Left lobe of liver (tissue), 2 donors: ENCODE measurements at regions not wholly inside any gene's neighbourhood (a gene's known extent, or its start where the extent isn't known, plus 50 kb on each side); places are given as distances from the start of the nearest gene placed in this dataset.

Experiments used
- ATAC-seq: fragments of 200-7000 bp; cut with Tn5 transposase; one replicate; pipeline ENCODE4 v1.9.1; 2020; ENCODE audit warnings: mild to moderate bottlenecking, moderate library complexity
- DNase-seq: peaks from one replicate; pipeline ENCODE4 v3.0.0-alpha.2; 2020; ENCODE audit warnings: low spot score
- donor health status: DM: no; HTN: no; CAD: no; lungs with moderate emphysema.
- donor health status: DM: no; HTN: yes; CAD: no.

GRCh38 chr10:31140716-31141115, 109.1 kb upstream of the ZNF438 start:
- ATAC-seq (no peak), DNase-seq (no peak)

DNA sequence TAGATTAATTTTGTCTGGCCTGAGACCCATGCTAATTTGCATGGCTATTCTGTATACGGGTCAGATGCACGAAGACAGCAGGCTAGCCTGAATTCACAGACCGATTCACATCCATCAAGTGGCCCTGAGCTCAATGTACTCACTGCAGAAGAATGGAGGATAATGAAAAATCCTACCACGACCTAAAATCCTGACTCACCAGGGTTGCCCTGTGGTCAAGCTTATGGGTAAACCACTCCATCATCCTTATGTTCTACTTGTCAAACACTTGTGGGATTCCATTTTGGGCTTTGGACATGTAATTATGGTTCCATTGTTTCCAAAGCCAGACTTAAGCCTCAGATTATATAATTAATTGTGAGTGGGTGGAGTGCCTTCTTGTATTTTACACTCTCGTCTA, 110.4 kb upstream of the ZNF438 start:
- DNase-seq (no peak), ATAC-seq (no peak)

- no peak for ATAC-seq
- no peak for DNase-seq
Observed at GRCh38 chr10:31143331-31143935, 111.8 kb upstream of the ZNF438 start.

DNA sequence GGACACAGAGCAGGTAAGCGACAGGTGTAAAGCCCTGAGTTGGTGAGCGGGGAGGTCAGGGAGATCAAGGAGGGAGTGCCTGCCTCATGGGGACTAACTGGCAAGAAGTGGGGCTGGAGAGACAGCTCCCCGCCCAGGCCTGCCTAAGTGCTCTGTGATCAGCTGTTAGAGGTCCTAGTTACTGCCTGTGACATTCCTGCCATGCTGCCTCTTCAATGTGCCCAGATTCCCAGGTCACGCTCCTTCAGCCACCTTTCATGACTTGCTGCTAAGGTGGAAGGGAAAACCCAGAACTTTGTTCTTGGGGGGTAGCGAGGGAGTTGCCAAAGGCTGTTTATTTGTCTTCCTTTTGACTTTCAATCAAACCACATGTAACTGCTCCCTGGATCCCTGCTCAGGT, 114.3 kb upstream of the ZNF438 start:
- ATAC-seq (no peak), DNase-seq (no peak)

- ATAC-seq (peak; percentile 47), DNase-seq (no peak)
Observed at GRCh38 chr10:31146491-31147209, 115.0 kb upstream of the ZNF438 start.

DNA sequence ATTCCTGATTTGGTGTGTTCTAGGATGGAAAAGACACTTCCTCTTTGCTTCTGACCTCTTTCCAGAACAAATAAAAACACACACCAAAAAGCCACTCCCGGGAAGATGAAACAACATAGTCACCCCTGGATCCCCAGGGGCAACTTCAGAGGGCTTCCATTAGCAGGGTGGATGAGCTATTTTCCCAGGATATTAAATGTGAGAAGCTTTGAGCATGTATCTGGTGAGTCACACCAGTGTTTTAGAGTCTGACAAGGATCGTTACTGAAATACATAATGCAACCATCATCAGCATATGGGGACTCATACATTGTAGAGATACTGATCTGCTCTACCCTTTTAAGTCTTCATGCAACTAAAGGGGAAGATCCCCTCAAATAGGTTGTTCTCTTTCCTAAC, 115.5 kb upstream of the ZNF438 start:
- ATAC-seq (no peak), DNase-seq (no peak)

DNA sequence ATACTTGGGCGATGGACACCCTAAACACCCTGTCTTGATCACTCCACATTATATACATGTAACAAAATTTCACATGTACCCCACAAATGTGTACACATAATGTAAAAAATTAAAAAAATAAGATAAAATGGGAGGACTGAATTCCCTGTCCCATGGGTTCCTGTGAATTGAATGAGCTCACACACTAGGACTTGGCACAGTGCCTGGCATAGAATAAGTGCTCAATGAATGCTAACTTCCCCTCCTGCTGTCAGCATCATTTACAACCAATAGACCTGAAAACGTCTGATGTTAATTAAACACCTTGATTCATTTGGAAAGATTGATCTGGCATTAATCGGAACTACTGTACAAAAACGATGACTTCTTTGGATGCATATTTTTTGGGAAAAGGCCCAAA, 117.3 kb upstream of the ZNF438 start:
- ATAC-seq (no peak), DNase-seq (no peak)

DNA sequence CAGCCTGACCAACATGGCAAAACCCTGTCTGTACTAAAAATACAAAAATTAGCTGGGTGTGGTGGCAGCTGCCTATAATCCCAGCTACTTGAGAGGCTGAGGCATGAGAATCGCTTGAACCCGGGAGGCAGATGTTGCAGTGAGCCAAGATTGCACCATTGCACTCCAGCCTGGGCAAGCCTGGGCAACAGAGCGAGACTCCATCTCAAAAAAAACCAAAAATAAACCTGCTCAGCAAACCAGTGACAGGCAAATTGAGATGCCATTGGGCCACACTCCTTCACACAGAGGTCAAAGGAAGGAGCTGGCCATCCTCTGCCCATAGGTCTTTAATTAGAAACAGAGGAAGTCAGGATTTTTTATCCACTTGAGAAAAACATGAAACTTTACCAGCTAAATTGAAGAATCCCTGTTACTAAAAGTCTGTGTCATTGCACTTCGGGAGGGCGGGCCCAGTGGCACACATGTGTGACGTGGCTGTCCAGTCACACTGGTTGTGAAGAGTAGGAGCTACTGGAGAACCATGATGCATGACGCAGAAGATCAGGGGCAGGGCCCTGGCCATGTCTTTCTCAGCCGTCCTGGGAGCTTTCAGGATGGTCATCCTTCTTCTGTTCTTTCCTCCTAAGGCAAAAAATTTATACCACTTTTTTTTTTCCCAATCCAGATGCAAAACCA, 118.3 kb upstream of the ZNF438 start:
- ATAC-seq, result no peak
- no peak for DNase-seq

GRCh38 chr10:31151301-31151700, 119.6 kb upstream of the ZNF438 start:
- ATAC-seq (no peak), DNase-seq (no peak)

DNA sequence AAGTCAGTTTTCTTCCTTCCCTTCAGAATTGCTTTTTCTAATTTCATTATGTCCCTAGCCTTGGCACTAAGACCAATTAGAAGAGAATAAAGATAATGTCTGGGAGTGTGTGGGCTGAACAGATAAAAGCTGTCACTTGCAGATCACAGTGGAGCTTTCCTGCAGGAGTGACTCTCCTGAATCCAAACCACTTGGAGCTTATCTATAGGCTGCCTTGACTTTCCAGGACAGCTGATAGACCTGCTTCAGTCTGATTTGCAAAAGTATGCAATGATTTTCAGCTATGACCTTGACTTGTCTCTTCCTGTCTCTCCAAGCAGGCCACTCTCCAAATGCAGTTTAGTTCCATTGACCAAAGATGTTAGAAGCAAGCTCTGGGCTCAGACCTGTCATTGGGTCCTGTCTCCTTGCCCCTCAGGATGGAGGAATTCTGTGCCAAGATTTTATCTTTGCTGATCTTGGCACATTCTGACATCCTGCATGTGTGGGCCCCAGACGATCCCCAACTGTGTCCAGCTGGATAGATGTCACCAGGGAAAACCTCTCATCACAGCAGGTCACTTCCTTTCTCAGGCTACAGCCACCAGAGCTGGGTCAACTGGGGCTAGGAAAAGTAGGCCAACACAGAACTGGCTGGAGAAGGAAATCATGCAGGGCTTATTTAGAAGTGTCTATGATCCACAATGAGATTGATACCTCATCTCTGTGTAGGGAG, 120.9 kb upstream of the ZNF438 start:
- ATAC-seq (no peak), DNase-seq (no peak)

GRCh38 chr10:31153161-31153560, 121.5 kb upstream of the ZNF438 start:
- no peak for DNase-seq
- ATAC-seq, result no peak

- DNase-seq (no peak), ATAC-seq (no peak)
Observed at GRCh38 chr10:31153692-31154091, 122.0 kb upstream of the ZNF438 start.

- no peak for ATAC-seq
- DNase-seq, result no peak
Observed at GRCh38 chr10:31154996-31155395, 123.3 kb upstream of the ZNF438 start.

GRCh38 chr10:31157123-31158010, 125.7 kb upstream of the ZNF438 start:
- ATAC-seq (peak; percentile 23), DNase-seq (no peak)

DNA sequence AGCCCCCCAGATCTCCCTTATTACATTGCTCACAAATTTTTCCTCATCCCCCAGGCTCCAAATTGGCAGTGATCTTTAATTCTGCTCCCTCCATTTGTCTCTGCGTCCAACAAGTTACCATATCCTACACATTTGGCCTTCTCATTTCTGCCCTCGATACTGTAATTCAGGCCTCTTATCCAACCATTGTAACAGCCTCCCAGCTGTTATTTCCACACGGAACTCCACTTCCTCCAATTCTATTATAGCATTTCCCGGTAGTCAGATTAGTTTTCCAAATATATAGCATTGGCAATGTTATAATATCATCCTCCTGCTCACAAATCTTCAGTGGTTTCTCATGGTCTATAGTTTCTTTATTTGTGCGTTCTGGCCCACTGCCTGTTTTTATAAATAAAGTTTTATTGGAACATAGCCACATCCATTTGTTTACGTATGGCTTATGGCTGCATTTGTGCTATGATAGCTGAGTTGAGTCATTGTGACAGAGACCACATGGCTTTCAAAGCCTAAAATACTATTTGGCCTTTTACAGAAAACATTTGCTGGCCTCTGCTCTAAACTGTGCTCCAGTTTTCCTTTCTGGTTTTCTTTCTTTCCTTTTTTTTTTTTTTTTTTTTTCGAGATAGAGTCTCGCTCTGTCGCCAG, 126.5 kb upstream of the ZNF438 start:
- DNase-seq (no peak), ATAC-seq (no peak)

- no peak for DNase-seq
Observed at GRCh38 chr10:31166606-31167005, 134.9 kb upstream of the ZNF438 start.

GRCh38 chr10:31170636-31171035, 139.0 kb upstream of the ZNF438 start:
- ATAC-seq (no peak), DNase-seq (no peak)

More at GRCh38 chr10:31166606-31167005, 134.9 kb upstream of the ZNF438 start:
- ATAC-seq, result no peak

GRCh38 chr10:31171402-31172083, 139.9 kb upstream of the ZNF438 start:
- ATAC-seq, result no peak
- no peak for DNase-seq

DNA sequence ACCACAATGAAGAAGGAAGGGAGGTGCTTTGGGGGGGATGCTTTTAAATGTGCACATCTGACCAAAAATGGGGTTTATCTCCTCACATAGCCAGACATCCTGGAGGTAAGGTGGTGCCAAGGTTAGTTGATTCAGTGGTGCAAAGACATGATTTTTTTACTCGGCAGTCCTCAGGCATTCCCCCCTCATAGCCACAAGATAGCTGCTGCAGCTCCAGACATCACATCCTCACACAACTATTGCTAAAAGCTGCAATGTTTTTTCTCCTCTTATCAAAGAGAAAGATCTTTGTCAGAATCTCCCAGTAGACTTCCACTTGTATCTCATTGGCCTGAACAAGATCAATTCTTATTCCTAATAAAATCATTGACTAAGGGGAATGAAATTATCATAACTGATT, 141.3 kb upstream of the ZNF438 start:
- ATAC-seq (no peak), DNase-seq (no peak)

GRCh38 chr10:31173752-31174151, 142.1 kb upstream of the ZNF438 start:
- DNase-seq (no peak), ATAC-seq (no peak)
